Lower leg skin (tissue), 4 donors: ENCODE measurements at regions not wholly inside any gene's neighbourhood (a gene's known extent, or its start where the extent isn't known, plus 50 kb on each side); places are given as distances from the start of the nearest gene placed in this dataset.

Source experiments
- DNase-seq, 2 donors: peaks; one replicate each; pipeline ENCODE4 v3.0.0-alpha.2; 2019; ENCODE audit warnings: low spot score in 2 of 2
- H3K4me3 ChIP-seq: fragments of 200-600 bp; sonication (generic); 2 replicates; pipeline ENCODE4 v1.5.1; 2017; ENCODE audit warnings: mild to moderate bottlenecking, low read depth; ENCODE audit not compliant: poor library complexity, severe bottlenecking
- POLR2A ChIP-seq, 2 donors: fragments of 450-650 bp; IDR thresholded peaks; one replicate each; pipeline ENCODE4 v1.6.1; 2016 to 2017; ENCODE audit warnings: antibody characterized with exemption in 2 of 2, mild to moderate bottlenecking in 1 of 2, moderate library complexity in 1 of 2
- WGBS, 2 donors: methylation state at CpG; one replicate each; pipeline ENCODE4 v1.1.5; 2018; 5-methylcytosine and 5-hydroxymethylcytosine counted together
- intact Hi-C: fragments of 100-400 bp; cut with DNase I; formaldehyde crosslinking; loops from one replicate; pipeline ENCODE4 v1.15.0; 2023; ENCODE audit warnings: low total_unique reads
- TF ChIP-seq, protein P1 (sequence below), 3 donors: fragments of 450-650 bp; IDR thresholded peaks; one replicate each; pipeline ENCODE4 v1.5.1; 2016; ENCODE audit warnings: antibody characterized with exemption in 3 of 3, mild to moderate bottlenecking in 3 of 3, moderate library complexity in 2 of 3

GRCh38 chr5:135719428-135720063 lies 114.9 kb upstream of the SLC25A48 start:
- TF ChIP-seq, protein P1, sequence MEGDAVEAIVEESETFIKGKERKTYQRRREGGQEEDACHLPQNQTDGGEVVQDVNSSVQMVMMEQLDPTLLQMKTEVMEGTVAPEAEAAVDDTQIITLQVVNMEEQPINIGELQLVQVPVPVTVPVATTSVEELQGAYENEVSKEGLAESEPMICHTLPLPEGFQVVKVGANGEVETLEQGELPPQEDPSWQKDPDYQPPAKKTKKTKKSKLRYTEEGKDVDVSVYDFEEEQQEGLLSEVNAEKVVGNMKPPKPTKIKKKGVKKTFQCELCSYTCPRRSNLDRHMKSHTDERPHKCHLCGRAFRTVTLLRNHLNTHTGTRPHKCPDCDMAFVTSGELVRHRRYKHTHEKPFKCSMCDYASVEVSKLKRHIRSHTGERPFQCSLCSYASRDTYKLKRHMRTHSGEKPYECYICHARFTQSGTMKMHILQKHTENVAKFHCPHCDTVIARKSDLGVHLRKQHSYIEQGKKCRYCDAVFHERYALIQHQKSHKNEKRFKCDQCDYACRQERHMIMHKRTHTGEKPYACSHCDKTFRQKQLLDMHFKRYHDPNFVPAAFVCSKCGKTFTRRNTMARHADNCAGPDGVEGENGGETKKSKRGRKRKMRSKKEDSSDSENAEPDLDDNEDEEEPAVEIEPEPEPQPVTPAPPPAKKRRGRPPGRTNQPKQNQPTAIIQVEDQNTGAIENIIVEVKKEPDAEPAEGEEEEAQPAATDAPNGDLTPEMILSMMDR (IDR thresholded peaks at IDR 0.05) = no peak
- TF ChIP-seq POLR2A (IDR thresholded peaks at IDR 0.05) = no peak
- no peak for DNase-seq
- H3K4me3 ChIP-seq = no peak overlapping the region
- 88 to 90% methylated on average over 4 of the region's 4 CpGs for WGBS, 2 donors
- intact Hi-C loops = no loop called here

DNA sequence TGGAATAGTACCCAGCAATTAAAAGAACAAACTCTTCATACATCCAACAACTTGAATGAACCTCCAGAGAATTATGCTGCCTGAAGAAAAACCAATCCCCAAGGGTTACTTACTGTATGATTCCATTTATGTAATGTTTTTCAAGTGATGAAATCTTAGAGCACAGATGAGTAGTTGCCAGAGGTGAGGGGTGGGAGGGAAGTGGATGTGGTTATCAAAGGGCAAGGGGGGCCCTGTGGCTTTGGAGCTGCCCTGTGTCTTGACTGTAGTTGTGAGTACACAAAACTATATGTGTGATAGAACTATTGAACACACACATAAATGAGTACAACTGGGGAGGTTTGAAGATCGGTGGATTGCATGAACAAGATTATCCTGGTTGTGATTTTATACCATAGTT lies 115.8 kb upstream of the SLC25A48 start:
- intact Hi-C loops = no loop called here
- TF ChIP-seq, protein P1 (IDR thresholded peaks at IDR 0.05) = no peak
- TF ChIP-seq POLR2A (IDR thresholded peaks at IDR 0.05) = no peak
- DNase-seq = no peak
- 65 to 74% methylated on average over 1 of the region's 1 CpG for WGBS, 2 donors
- no peak overlapping the region for H3K4me3 ChIP-seq

GRCh38 chr5:135718151-135718550 lies 116.3 kb upstream of the SLC25A48 start:
- TF ChIP-seq, protein P1 (IDR thresholded peaks at IDR 0.05) = no peak
- TF ChIP-seq POLR2A (IDR thresholded peaks at IDR 0.05) = no peak
- no peak overlapping the region for H3K4me3 ChIP-seq
- DNase-seq = no peak
- intact Hi-C loops = no loop called here
- WGBS, 2 donors = 70 to 81% methylated on average over 4 of the region's 4 CpGs

GRCh38 chr5:135715267-135716055 lies 119.0 kb upstream of the SLC25A48 start:
- 86 to 87% methylated on average over 4 of the region's 4 CpGs for WGBS, 2 donors
- H3K4me3 ChIP-seq = no peak overlapping the region
- TF ChIP-seq, protein P1 (IDR thresholded peaks at IDR 0.05) = no peak
- no peak for TF ChIP-seq POLR2A (IDR thresholded peaks at IDR 0.05)
- intact Hi-C loops = no loop called here
- no peak for DNase-seq

- DNase-seq = peak in 1 of 2 donors; percentile 74
- intact Hi-C loops = no loop called here
- TF ChIP-seq POLR2A (IDR thresholded peaks at IDR 0.05) = no peak
- TF ChIP-seq, protein P1 (IDR thresholded peaks at IDR 0.05) = no peak
- WGBS, 2 donors = 58 to 65% methylated on average over 9 to 10 of the region's 10 CpGs
- no peak overlapping the region for H3K4me3 ChIP-seq
Measured at GRCh38 chr5:135714126-135714894, 120.2 kb upstream of the SLC25A48 start.
